Stomach (tissue), 8 donors: ENCODE measurements at regions not wholly inside any gene's neighbourhood (a gene's known extent, or its start where the extent isn't known, plus 50 kb on each side); places are given as distances from the start of the nearest gene placed in this dataset.
A peak's percentile ranks its signal among the peaks of the same experiment; 100 is the strongest.

Source experiments
- DNase-seq, 2 donors: peaks; one replicate each; pipeline versions ENCODE4 v3.0.0 to v3.0.0-alpha.2; 2013 to 2019
- H3K27ac ChIP-seq, 5 donors: fragments of 200-600 bp in 4 of 5; sonication (generic) in 4 of 5; one replicate each; pipeline ENCODE4 v1.5.1; 2013 to 2019; ENCODE audit warnings: mild to moderate bottlenecking in 1 of 5, moderate library complexity in 1 of 5
- H3K27me3 ChIP-seq, 3 donors: fragments of 200-600 bp; sonication (generic); one replicate each; pipeline ENCODE4 v1.5.1; 2017 to 2019; ENCODE audit warnings: mixed run types in 1 of 3
- H3K36me3 ChIP-seq, 4 donors: fragments of 200-600 bp; sonication (generic); 1 replicate in 3 of 4; 2 replicates in 1 of 4; pipeline ENCODE4 v1.5.1; 2016 to 2019
- H3K4me1 ChIP-seq, 4 donors: fragments of 200-600 bp; sonication (generic); one replicate each; pipeline ENCODE4 v1.5.1; 2016 to 2019
- H3K4me3 ChIP-seq, 4 donors: fragments of 200-600 bp; sonication (generic) in 3 of 4; one replicate each; pipeline ENCODE4 v1.5.1; 2016 to 2019; ENCODE audit warnings: mild to moderate bottlenecking in 1 of 4
- H3K9me3 ChIP-seq, 4 donors: fragments of 200-600 bp; sonication (generic); one replicate each; pipeline ENCODE4 v1.5.1; 2016 to 2019
- CTCF ChIP-seq, 7 experiments: fragments of 450-650 bp in 4 of 7; fragments of 200-600 bp in 3 of 7; sonication (generic) in 3 of 7; IDR thresholded peaks; one replicate each; pipeline ENCODE4 v1.5.1; 2016 to 2019; ENCODE audit warnings: antibody characterized with exemption in 7 of 7, control low read depth in 2 of 7, mild to moderate bottlenecking in 1 of 7
- EP300 ChIP-seq: sonication (generic); formaldehyde crosslinking; IDR thresholded peaks from one replicate; pipeline ENCODE4 v1.6.1; 2017; ENCODE audit warnings: antibody characterized with exemption
- POLR2A ChIP-seq, 4 donors: fragments of 450-650 bp; IDR thresholded peaks; one replicate each; pipeline ENCODE4 v1.6.1; 2016; ENCODE audit warnings: antibody characterized with exemption in 4 of 4, control low read depth in 2 of 4, mild to moderate bottlenecking in 1 of 4, moderate library complexity in 1 of 4
- POLR2AphosphoS5 ChIP-seq, 3 donors: sonication (generic); formaldehyde crosslinking; IDR thresholded peaks; one replicate each; pipeline ENCODE4 v1.6.1; 2016; ENCODE audit warnings: antibody characterized with exemption in 3 of 3
- WGBS, 5 donors: extraction: QIAGEN DNeasy Blood & Tissue Kit in 3 of 5; methylation state at CpG; one replicate each; pipeline versions ENCODE4 v1.1.5 to v1.1.7; 2013 to 2018; 5-methylcytosine and 5-hydroxymethylcytosine counted together
- intact Hi-C: fragments of 100-400 bp; cut with DNase I; formaldehyde crosslinking; loops from one replicate; pipeline ENCODE4 v1.15.1; 2023; ENCODE audit warnings: low total_unique reads
- donor health status: healthy with polysubstance abuse.
- donor health status: Bipolar disorder and iron deficiency.
- donor health status: healthy.

GRCh38 chr4:120440730-120441129 lies 374.1 kb upstream of the MAD2L1 start:
- intact Hi-C loops, result no loop called here
- H3K4me1 ChIP-seq, result no peaks in the 10 kb centered on the region
- H3K9me3 ChIP-seq, result no peaks in the 10 kb centered on the region
- no peaks in the 10 kb centered on the region for H3K27me3 ChIP-seq
- H3K27ac ChIP-seq, result no peak overlapping the region
- no peaks in the 10 kb centered on the region for H3K36me3 ChIP-seq
- no peak overlapping the region for H3K4me3 ChIP-seq
- no peak for TF ChIP-seq POLR2A (IDR thresholded peaks at IDR 0.05)
- TF ChIP-seq EP300, result no peak
- TF ChIP-seq CTCF (IDR thresholded peaks at IDR 0.05), result no peak
- TF ChIP-seq POLR2AphosphoS5 (IDR thresholded peaks at IDR 0.05), result no peak
- 26 to 41% (median 36%) methylated on average over 3 of the region's 3 CpGs for whole genome bisulfite sequencing, 5 donors
- no peak for DNase-seq

DNA sequence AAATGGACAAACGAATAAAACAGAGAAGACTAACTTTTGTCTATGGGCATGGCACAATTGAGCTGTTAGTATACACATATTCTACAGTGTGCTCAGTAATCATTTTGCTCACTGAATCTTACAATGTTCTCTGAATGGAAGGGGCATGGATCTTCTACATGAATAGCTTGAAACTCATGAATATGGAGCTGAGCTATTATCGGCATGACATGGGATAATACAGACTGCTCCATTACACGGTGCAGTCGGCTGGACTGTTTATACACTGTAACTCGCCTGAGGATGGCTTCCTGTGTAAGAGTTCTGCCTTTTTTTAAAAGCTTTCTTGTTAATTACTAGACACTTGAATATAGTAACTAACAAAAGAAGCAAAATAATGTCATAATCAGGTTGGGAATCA lies 368.5 kb upstream of the MAD2L1 start:
- no peak for DNase-seq
- Histone ChIP-seq H3K27me3 (no peaks in the 10 kb centered on the region), H3K4me3 (no peak overlapping the region), H3K36me3 (no peaks in the 10 kb centered on the region), H3K4me1 (no peaks in the 10 kb centered on the region), H3K27ac (no peak overlapping the region), H3K9me3 (no peaks in the 10 kb centered on the region)
- intact Hi-C loops, result no loop called here
- 59 to 71% (median 66%) methylated on average over 5 of the region's 5 CpGs for WGBS, 5 donors
- TF ChIP-seq EP300, result no peak

- no peak for TF ChIP-seq EP300
- TF ChIP-seq POLR2AphosphoS5 (IDR thresholded peaks at IDR 0.05), result no peak
- no peak for TF ChIP-seq CTCF (IDR thresholded peaks at IDR 0.05)
- no peak for TF ChIP-seq POLR2A (IDR thresholded peaks at IDR 0.05)
- Histone ChIP-seq H3K27ac (no peak overlapping the region), H3K4me3 (no peak overlapping the region), H3K36me3 (no peaks in the 10 kb centered on the region), H3K4me1 (no peaks in the 10 kb centered on the region), H3K9me3 (no peaks in the 10 kb centered on the region), H3K27me3 (no peaks in the 10 kb centered on the region)
- intact Hi-C loops, result no loop called here
- WGBS, 5 donors, result 71 to 87% (median 84%) methylated on average over 2 of the region's 2 CpGs
- DNase-seq, result no peak
Observed at GRCh38 chr4:120434756-120435155, 368.1 kb upstream of the MAD2L1 start.

DNA sequence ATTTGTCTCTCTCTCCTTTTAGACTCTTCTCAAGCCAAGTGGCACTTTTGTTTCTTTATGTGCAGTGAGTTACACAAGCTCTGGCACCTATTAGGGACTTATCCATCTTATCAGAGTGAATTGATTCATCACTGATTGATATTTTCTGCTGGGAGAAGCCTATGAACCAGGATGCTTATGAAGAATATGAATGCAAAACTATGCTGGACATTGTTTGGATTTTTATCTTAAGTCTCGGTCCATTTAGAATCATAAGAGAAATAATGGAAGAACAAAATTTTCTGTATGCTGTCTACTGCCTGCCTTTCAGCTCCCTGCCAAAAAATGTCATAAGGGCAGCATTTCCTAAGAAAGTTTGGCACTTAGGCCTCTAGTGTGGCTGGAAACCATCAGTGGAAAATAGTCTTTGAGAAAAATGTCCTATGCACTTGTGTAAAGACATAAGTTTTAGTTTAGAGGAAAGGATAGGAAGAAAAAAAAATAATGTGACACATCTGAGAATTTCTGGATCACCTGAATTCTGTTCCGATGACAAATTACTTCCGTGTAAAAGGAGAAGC lies 365.7 kb upstream of the MAD2L1 start:
- WGBS, 5 donors, result 72 to 90% (median 82%) methylated on average over 3 of the region's 3 CpGs
- intact Hi-C loops, result no loop called here

More for the DNA sequence above, 365.7 kb upstream of the MAD2L1 start:
- DNase-seq, result peak in 1 of 2 donors; percentile 25
- Histone ChIP-seq H3K27ac (no peak overlapping the region), H3K9me3 (no peaks in the 10 kb centered on the region), H3K4me3 (no peak overlapping the region), H3K27me3 (no peaks in the 10 kb centered on the region), H3K4me1 (no peaks in the 10 kb centered on the region), H3K36me3 (no peaks in the 10 kb centered on the region)
- TF ChIP-seq EP300 (no peak), POLR2A (IDR thresholded peaks at IDR 0.05) (no peak), CTCF (IDR thresholded peaks at IDR 0.05) (no peak), POLR2AphosphoS5 (IDR thresholded peaks at IDR 0.05) (no peak)
